HepG2 (cell line): ENCODE measurements at regions not wholly inside any gene's neighbourhood (a gene's known extent, or its start where the extent isn't known, plus 50 kb on each side); places are given as distances from the start of the nearest gene placed in this dataset.

Source experiments
- CHD2 ChIP-seq: IDR thresholded peaks from 2 replicates; pipeline ENCODE4 v1.6.1; 2011; ENCODE audit warnings: low read depth, low read length, improper control_type of control experiment
- EEA1 ChIP-seq: sonication (generic); formaldehyde crosslinking; IDR thresholded peaks from 2 replicates; pipeline ENCODE4 v1.5.1; 2020; ENCODE audit warnings: mild to moderate bottlenecking, missing genetic modification reagents, borderline replicate concordance
- HMG20A ChIP-seq: IDR thresholded peaks from 2 replicates; pipeline ENCODE4 v1.6.1; 2016; ENCODE audit warnings: borderline replicate concordance
- MTA3 ChIP-seq: sonication (generic); formaldehyde crosslinking; IDR thresholded peaks from 2 replicates; pipeline ENCODE4 v1.4.0; 2020; ENCODE audit warnings: missing genetic modification reagents
- POLR2AphosphoS5 ChIP-seq: IDR thresholded peaks from 2 replicates; pipeline ENCODE4 v1.6.1; 2012; ENCODE audit warnings: low read depth, low read length
- RNF2 ChIP-seq: fragments of 450-650 bp; conservative IDR thresholded peaks from 2 replicates; pipeline ENCODE4 v1.6.1; 2016; ENCODE audit warnings: low read depth
- SETDB1 ChIP-seq: sonication (generic); formaldehyde crosslinking; IDR thresholded peaks from 2 replicates; pipeline ENCODE4 v1.5.1; 2020; ENCODE audit warnings: missing genetic modification reagents, mild to moderate bottlenecking, borderline replicate concordance
- TCF12 ChIP-seq, 2 experiments: fragments of 450-650 bp in 1 of 2; sonication (generic) in 1 of 2; formaldehyde crosslinking in 1 of 2; IDR thresholded peaks; 2 replicates each; pipeline versions ENCODE4 v1.6.1 to v1.8.0; 2017 to 2022; ENCODE audit warnings: antibody characterized with exemption in 1 of 2, mild to moderate bottlenecking in 1 of 2, missing genetic modification reagents in 1 of 2, moderate library complexity in 1 of 2
- ZKSCAN1 ChIP-seq: fragments of 150-350 bp; IDR thresholded peaks from 2 replicates; pipeline ENCODE4 v1.6.1; 2014; ENCODE audit warnings: low read length
- ZMAT3 ChIP-seq: sonication (generic); formaldehyde crosslinking; conservative IDR thresholded peaks from 2 replicates; pipeline ENCODE4 v1.7.0; 2021; ENCODE audit warnings: missing genetic modification reagents
- ZNF44 ChIP-seq: sonication (generic); formaldehyde crosslinking; IDR thresholded peaks from 2 replicates; pipeline ENCODE4 v1.5.1; 2020; ENCODE audit warnings: mild to moderate bottlenecking, missing genetic modification reagents
- TF ChIP-seq, protein P1 (sequence below): sonication (generic); formaldehyde crosslinking; conservative IDR thresholded peaks from 2 replicates; pipeline ENCODE4 v1.8.1; 2023; ENCODE audit warnings: missing genetic modification reagents
- TF ChIP-seq, protein P2 (sequence below): sonication (generic); formaldehyde crosslinking; IDR thresholded peaks from 2 replicates; pipeline ENCODE4 v1.8.0; 2022; ENCODE audit warnings: mild to moderate bottlenecking, missing genetic modification reagents, borderline replicate concordance

- no peak for TF ChIP-seq ZKSCAN1
- TF ChIP-seq SETDB1: no peak
- no peak for TF ChIP-seq POLR2AphosphoS5
- TF ChIP-seq ZNF44 (CRISPR knock-in tag): no peak
- TF ChIP-seq TCF12 (IDR thresholded peaks at IDR 0.05): no peak
- TF ChIP-seq TCF12 (CRISPR knock-in tag; IDR thresholded peaks at IDR 0.05): no peak
- TF ChIP-seq, protein P1, sequence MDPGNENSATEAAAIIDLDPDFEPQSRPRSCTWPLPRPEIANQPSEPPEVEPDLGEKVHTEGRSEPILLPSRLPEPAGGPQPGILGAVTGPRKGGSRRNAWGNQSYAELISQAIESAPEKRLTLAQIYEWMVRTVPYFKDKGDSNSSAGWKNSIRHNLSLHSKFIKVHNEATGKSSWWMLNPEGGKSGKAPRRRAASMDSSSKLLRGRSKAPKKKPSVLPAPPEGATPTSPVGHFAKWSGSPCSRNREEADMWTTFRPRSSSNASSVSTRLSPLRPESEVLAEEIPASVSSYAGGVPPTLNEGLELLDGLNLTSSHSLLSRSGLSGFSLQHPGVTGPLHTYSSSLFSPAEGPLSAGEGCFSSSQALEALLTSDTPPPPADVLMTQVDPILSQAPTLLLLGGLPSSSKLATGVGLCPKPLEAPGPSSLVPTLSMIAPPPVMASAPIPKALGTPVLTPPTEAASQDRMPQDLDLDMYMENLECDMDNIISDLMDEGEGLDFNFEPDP (CRISPR knock-in tag): no peak
- TF ChIP-seq CHD2: no peak
- TF ChIP-seq MTA3 (CRISPR knock-in tag): no peak
- TF ChIP-seq RNF2: no peak
- no peak for TF ChIP-seq EEA1 (CRISPR knock-in tag)
- TF ChIP-seq, protein P2, sequence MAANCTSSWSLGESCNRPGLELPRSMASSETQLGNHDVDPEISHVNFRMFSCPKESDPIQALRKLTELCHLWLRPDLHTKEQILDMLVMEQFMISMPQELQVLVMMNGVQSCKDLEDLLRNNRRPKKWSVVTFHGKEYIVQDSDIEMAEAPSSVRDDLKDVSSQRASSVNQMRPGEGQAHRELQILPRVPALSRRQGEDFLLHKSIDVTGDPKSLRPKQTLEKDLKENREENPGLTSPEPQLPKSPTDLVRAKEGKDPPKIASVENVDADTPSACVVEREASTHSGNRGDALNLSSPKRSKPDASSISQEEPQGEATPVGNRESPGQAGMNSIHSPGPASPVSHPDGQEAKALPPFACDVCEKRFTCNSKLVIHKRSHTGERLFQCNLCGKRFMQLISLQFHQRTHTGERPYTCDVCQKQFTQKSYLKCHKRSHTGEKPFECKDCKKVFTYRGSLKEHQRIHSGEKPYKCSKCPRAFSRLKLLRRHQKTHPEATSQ (CRISPR knock-in tag): no peak
- no peak for TF ChIP-seq HMG20A
- TF ChIP-seq ZMAT3 (CRISPR knock-in tag): no peak
These were observed 760.6 kb downstream of the IRX1 start for GRCh38 chr5:4356201-4356600.
